ENCODE measurements at regions not wholly inside any gene's neighbourhood (a gene's known extent, or its start where the extent isn't known, plus 50 kb on each side); places are given as distances from the start of the nearest gene placed in this dataset.

- TF ChIP-seq POLR2AphosphoS5 (IDR thresholded peaks at IDR 0.05; ENCODE audit: low read depth, low read length) (no peak), POLR2A (IDR thresholded peaks at IDR 0.05; ENCODE audit: low read depth, low read length) (no peak)
Observed at GRCh38 chr1:113266788-113267187, 123.5 kb upstream of the MAGI3 start.
